GM18502 (cell line): ENCODE measurements at regions not wholly inside any gene's neighbourhood (a gene's known extent, or its start where the extent isn't known, plus 50 kb on each side); places are given as distances from the start of the nearest gene placed in this dataset.

Experiments
- ATAC-seq: cut with Tn5 transposase; IDR thresholded peaks from one replicate; pipeline ENCODE4 v1.9.1; 2021; ENCODE audit warnings: mild to moderate bottlenecking; ENCODE audit not compliant: unreplicated experiment, poor library complexity

DNA sequence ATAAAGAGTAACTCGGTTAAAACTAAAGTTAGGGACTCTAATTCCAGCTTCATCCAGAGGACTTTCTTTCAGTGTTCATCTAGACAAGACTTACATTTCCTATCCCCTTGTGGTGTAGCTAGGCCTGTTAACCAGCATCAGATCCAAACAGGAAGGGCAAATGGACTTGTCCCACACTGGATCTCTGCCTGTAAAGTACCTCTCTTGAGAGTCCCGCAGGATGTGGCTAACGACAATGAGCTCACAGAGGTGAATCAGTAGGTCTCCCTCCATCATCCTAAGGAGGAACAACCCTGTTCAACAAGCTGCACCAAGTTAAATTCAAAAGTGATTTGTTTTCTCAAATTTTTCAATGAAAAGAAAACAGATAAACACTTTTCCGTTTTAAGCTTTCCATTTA lies 412.3 kb upstream of the RGPD4 start:
- ATAC-seq = no peak

DNA sequence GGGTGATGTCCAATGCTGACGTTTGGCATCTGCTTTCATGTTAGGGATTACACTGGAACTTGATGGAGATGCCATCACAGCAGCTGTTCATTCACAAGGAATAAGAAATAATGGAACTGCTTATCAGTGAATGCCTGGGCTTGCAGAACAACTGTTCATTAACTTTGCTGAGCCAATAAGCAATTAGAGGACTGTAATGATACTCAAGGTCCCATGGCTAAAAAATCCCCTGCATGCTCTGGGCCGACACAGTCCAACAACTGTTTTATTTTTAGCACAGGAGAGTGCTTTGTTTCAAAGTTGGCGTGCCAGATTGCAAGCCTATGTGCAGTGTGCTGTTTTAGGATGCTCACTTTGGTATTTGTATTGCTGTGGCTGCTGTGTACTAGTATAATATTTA lies 408.0 kb upstream of the RGPD4 start:
- no peak for ATAC-seq

- ATAC-seq = no peak
Observed at GRCh38 chr2:107419191-107419590, 407.5 kb upstream of the RGPD4 start.

DNA sequence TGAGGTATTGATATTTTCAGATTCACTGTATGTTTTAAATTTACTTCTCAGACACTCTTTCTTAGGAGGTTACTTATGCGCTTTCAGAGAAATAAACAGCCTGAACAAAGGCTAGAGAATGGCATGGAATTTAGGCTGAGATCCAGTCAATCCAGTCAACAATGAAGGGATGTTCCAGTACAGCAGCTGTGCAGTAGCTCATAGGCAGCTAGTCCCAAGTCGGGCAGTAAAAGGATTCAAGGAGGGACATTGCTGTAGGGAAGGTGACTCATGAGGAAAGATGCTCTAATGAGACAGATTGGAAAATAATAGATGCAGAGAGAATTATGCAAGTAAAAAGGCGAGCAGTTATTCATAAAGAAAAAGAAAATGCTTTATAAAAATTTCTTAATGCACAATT lies 397.9 kb upstream of the RGPD4 start:
- ATAC-seq = no peak

DNA sequence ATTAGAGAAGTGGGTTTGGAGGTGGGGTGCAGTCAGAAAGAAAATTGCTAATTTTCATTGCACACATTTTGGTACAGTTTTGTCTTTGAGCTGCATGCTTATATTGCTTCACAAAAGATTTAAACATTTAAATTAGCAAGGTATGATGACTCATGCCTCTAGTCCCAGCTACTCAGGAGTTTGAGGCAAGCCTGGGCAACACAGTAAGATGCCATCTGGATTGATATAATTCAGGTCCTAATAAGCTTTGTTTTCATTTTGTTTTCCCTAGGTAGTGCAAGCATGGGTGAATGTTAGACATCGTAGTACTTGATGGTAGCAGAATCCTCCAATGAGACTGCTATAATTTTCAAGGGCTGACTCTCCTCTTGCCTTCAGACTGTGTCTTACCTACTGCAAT lies 396.7 kb upstream of the RGPD4 start:
- ATAC-seq = no peak

GRCh38 chr2:107430596-107431266 lies 396.0 kb upstream of the RGPD4 start:
- no peak for ATAC-seq

- no peak for ATAC-seq
Observed at GRCh38 chr2:107436281-107436680, 390.4 kb upstream of the RGPD4 start.

GRCh38 chr2:107437265-107437664 lies 389.4 kb upstream of the RGPD4 start:
- ATAC-seq = no peak

DNA sequence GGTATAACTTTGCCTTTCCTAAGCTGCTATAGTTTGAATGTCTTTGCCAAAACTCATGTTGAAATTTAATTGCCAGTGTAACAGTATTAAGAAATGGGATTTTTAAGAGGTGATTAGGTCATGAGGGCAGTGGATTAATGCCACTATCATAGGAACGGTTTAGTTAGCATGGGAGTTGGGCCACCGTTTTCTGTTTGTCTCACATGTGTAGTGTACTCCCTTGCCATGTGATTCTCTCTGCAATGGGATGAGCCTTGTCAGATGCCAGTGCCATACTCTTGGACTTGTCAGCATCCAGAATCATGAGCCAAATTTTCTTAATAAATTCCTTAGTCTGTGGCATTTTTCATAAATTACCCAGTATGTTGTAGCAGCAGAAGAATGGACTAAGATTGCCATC lies 388.9 kb upstream of the RGPD4 start:
- no peak for ATAC-seq

GRCh38 chr2:107448160-107448559 lies 378.5 kb upstream of the RGPD4 start:
- no peak for ATAC-seq

DNA sequence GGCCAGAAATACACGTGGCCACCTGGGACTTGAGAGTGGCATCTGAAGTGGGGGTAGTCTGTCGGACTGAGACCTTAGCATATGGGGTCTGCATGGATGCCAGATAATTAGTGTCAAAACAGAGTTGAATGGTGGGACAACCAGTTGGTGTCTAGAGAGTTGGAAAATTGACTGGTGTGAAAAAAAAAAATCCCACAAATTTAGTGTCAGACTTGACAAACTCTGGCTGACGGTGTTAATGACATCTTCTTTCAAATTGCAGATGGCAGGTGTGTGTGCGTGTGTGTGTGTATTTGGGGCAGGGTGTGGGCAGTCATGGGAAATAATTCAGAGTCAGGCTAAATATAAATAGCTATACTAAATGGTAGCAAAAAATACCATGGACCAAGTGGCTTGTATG lies 365.4 kb upstream of the RGPD4 start:
- ATAC-seq = no peak

DNA sequence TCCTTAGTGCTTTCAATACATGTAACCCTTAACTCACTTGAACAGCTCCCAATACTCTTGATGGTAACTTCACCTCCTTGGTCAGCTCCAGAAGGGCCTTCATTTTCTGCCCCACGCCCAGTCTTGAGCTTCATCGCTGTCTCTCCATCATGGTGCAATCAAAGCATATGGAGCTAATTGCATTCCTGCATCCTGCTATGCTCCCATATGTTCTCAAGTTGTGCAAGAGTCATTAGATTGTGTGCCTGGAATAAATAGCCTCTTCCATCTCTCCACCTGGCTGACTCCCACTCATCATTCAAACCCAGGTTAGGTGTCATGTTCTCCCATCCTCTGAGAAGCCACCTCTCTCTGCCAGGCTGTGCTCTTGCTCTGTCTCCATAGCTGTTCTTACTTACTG lies 364.5 kb upstream of the RGPD4 start:
- ATAC-seq = no peak

DNA sequence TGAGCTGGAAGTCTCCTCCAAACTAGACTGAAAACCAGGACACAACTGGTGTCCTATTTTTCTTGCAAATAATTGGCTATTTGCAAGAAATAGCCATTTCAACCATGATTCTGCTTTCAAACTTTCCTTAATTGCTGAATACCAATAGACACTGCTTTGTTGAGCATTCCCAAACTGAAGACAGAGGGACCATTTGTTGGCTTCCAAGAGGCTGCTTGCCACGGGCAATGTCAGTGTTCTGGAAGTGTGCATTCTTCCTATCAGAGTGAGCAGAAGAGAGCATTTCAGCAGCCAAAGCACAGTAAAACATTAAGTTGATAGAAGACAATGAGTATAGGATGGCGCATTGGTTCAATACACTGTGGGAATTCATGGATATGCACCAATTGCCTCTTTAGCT lies 360.5 kb upstream of the RGPD4 start:
- ATAC-seq = no peak

DNA sequence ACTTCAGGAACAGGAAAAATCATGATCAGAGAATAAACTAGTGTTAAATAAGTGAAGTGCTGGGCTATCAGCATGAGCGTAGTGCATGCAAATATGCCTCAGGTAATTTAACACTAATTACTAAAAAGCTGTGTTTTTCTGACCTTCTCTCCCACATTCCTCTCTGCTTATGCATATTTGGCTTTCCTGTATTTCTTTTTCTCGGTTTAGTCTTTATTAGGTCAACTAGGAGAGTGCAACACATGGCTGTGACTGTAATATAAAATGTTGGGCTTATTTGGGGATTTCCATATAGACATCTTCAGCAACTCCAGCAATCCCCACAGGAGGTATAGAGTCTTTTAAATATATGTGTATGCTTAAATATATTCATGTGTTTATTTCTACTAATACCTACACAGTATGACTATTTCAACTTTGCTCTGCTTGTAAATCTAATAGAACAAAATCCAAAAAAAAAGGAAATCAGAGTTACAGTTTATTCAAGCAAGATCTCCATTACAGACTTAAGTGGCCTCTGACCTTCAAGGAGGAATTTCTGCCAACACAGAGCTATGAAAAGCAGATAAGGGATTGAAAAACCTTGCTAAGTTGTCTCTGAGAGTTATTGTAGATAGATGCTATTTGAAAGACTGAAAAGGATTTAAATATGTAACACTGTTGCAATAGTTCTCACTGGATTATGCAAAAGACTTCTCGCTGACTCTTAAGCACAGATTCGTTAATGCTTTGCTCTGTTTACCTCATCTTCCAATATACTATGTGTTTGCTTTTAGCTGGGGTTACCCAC lies 359.5 kb upstream of the RGPD4 start:
- ATAC-seq = no peak

- ATAC-seq = no peak
Observed at GRCh38 chr2:107469437-107469995, 357.2 kb upstream of the RGPD4 start.

DNA sequence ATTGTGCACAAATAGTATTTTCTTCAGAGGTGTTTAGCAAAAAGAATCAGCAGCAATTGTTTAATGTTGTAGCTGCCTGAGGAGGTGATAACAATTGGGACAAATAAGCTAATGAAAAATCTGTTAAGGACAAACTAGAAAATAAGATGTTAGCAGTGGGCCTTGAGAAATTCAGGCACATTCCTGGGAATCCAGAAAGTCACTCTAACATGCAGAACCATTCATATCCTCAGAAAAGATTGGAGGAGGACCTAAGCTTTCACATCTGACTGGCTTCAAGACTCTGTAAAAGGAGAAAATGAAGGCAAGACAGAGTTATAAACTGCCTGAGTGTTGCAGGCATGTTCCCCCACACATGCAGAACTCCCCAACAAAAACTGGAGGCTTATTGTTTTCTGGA lies 353.5 kb upstream of the RGPD4 start:
- ATAC-seq = no peak

DNA sequence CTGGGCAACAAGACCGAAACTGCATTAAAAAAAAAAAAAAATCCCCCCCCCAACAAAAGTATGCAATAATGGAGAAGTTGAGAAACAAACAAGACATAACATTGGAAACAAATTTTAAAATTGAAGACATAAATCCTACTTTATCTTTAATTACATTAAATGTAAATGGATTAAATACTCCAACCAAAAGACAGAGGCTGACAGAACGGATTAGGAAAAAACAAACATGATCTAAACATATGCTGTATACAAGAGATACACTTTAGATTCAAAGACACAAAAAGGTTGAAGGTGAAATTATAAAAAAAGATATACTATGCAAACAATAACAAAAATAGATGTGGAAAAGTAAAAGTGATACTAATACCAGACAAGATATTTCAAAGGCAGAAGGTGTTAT lies 350.8 kb upstream of the RGPD4 start:
- ATAC-seq = no peak

GRCh38 chr2:107502539-107502938 lies 324.2 kb upstream of the RGPD4 start:
- no peak for ATAC-seq

GRCh38 chr2:107511970-107512789 lies 314.5 kb upstream of the RGPD4 start:
- ATAC-seq = no peak

DNA sequence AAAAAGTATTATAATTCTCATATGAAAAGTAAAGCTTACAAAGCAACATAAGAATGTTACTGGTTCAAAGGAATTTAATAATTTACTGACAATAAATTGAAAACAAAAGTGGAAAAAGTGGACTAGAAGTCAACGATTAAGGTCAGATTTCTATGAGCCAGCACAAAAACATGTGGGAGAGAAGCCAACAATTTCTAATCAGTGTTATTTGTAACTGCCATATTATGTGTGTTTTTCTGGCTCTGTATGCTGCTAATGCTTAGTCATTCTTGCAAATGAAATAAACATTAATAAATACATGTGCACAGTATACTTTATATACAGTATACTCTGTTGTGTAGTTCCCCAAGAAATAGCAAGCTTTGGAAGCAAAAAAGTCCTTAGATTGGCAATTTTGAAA lies 301.3 kb upstream of the RGPD4 start:
- ATAC-seq = no peak

GRCh38 chr2:107529146-107529545 lies 297.5 kb upstream of the RGPD4 start:
- ATAC-seq = no peak
